Stimulated activated CD8-positive, alpha-beta memory T cell treated with anti-CD3 and anti-CD28 coated beads, Interleukin-12 subunit alpha, Interleukin-12 subunit beta, amount 100 ng/mL, for 24 hours (primary cell): ENCODE measurements at regions not wholly inside any gene's neighbourhood (a gene's known extent, or its start where the extent isn't known, plus 50 kb on each side); places are given as distances from the start of the nearest gene placed in this dataset.

Experiments
- DNase-seq: peaks from one replicate; pipeline ENCODE4 v3.0.0-alpha.2; 2020; ENCODE audit errors: extremely low read depth

- DNase-seq = no peak
These were observed 177.9 kb upstream of the KITLG start for GRCh38 chr12:88758176-88758575.

GRCh38 chr12:88756917-88757316, 176.6 kb upstream of the KITLG start:
- DNase-seq = no peak

- no peak for DNase-seq
These were observed 175.9 kb upstream of the KITLG start for GRCh38 chr12:88756153-88756552.

- no peak for DNase-seq
These were observed 173.4 kb upstream of the KITLG start for GRCh38 chr12:88753707-88754106.

GRCh38 chr12:88753066-88753465, 172.8 kb upstream of the KITLG start:
- DNase-seq = no peak

- DNase-seq = no peak
These were observed 171.9 kb upstream of the KITLG start for GRCh38 chr12:88752183-88752582.

- no peak for DNase-seq
These were observed 170.7 kb upstream of the KITLG start for GRCh38 chr12:88750867-88751543.

- DNase-seq = no peak
These were observed 166.1 kb upstream of the KITLG start for GRCh38 chr12:88746386-88746785.

GRCh38 chr12:88743946-88744685, 163.8 kb upstream of the KITLG start:
- DNase-seq = no peak

- DNase-seq = no peak
These were observed 157.7 kb upstream of the KITLG start for GRCh38 chr12:88737838-88738472.

- no peak for DNase-seq
These were observed 155.8 kb upstream of the KITLG start for GRCh38 chr12:88736031-88736430.

- DNase-seq = no peak
These were observed 152.7 kb upstream of the KITLG start for GRCh38 chr12:88733008-88733407.

GRCh38 chr12:88729196-88729595, 148.9 kb upstream of the KITLG start:
- no peak for DNase-seq

- DNase-seq = no peak
These were observed 146.8 kb upstream of the KITLG start for GRCh38 chr12:88726806-88727720.

- DNase-seq = no peak
These were observed 145.4 kb upstream of the KITLG start for GRCh38 chr12:88725592-88726143.

- DNase-seq = no peak
These were observed 142.9 kb upstream of the KITLG start for GRCh38 chr12:88723219-88723618.

GRCh38 chr12:88720785-88721650, 140.7 kb upstream of the KITLG start:
- no peak for DNase-seq

- no peak for DNase-seq
These were observed 140.0 kb upstream of the KITLG start for GRCh38 chr12:88720231-88720630.

- no peak for DNase-seq
These were observed 136.9 kb upstream of the KITLG start for GRCh38 chr12:88717188-88717587.

- no peak for DNase-seq
These were observed 136.0 kb upstream of the KITLG start for GRCh38 chr12:88716240-88716639.

- no peak for DNase-seq
These were observed 135.4 kb upstream of the KITLG start for GRCh38 chr12:88715673-88716072.
